Heart right ventricle (tissue), 16 donors: ENCODE measurements at regions not wholly inside any gene's neighbourhood (a gene's known extent, or its start where the extent isn't known, plus 50 kb on each side); places are given as distances from the start of the nearest gene placed in this dataset.
"Not testable (repeated sequence)": the region's sequence is repeated elsewhere in the genome, so short reads cannot be mapped to it uniquely, and the experiment has no call there.

Experiments
- ATAC-seq, 8 donors: fragments of 200-7000 bp; cut with Tn5 transposase; one replicate each; pipeline ENCODE4 v1.9.1; 2020; ENCODE audit warnings: mild to moderate bottlenecking in 8 of 8, moderate library complexity in 8 of 8, moderate number of reproducible peaks in 1 of 8
- DNase-seq, 2 donors: peaks; one replicate each; pipeline ENCODE4 v3.0.0-alpha.2; 2020
- H3K27ac ChIP-seq, 10 donors: fragments of 200-600 bp; sonication (generic) in 2 of 10; one replicate each; pipeline versions ENCODE4 v1.5.0 to v1.8.0; 2020 to 2022; ENCODE audit warnings: mild to moderate bottlenecking in 3 of 10
- H3K27me3 ChIP-seq, 7 donors: fragments of 200-600 bp; one replicate each; pipeline ENCODE4 v1.8.0; 2021 to 2022; ENCODE audit warnings: mild to moderate bottlenecking in 2 of 7
- H3K36me3 ChIP-seq, 9 donors: fragments of 200-600 bp; sonication (generic) in 1 of 9; one replicate each; pipeline versions ENCODE4 v1.5.0 to v1.8.0; 2020 to 2022; ENCODE audit warnings: mild to moderate bottlenecking in 2 of 9
- H3K4me1 ChIP-seq, 9 donors: fragments of 200-600 bp; sonication (generic) in 1 of 9; one replicate each; pipeline versions ENCODE4 v1.5.0 to v1.8.0; 2020 to 2022; ENCODE audit warnings: mild to moderate bottlenecking in 4 of 9
- H3K4me3 ChIP-seq, 10 donors: fragments of 200-600 bp; sonication (generic) in 2 of 10; one replicate each; pipeline versions ENCODE4 v1.5.0 to v1.8.0; 2020 to 2022; ENCODE audit warnings: mild to moderate bottlenecking in 7 of 10, moderate library complexity in 2 of 10
- H3K9me3 ChIP-seq, 11 donors: fragments of 200-600 bp in 10 of 11; sonication (generic) in 2 of 11; one replicate each; pipeline versions ENCODE4 v1.5.0 to v1.8.0; 2013 to 2022; ENCODE audit warnings: mild to moderate bottlenecking in 2 of 11, control low read depth in 1 of 11, moderate library complexity in 1 of 11
- CTCF ChIP-seq, 9 donors: fragments of 200-600 bp; sonication (generic) in 2 of 9; IDR thresholded peaks; one replicate each; pipeline versions ENCODE4 v1.5.0 to v1.8.0; 2021 to 2022; ENCODE audit warnings: antibody characterized with exemption in 9 of 9, mild to moderate bottlenecking in 5 of 9, moderate library complexity in 1 of 9
- WGBS, 2 donors: extraction: QIAGEN DNeasy Blood & Tissue Kit; methylation state at CpG; one replicate each; pipeline ENCODE4 v1.1.7; 2013; ENCODE audit warnings: inconsistent platforms in 1 of 2; 5-methylcytosine and 5-hydroxymethylcytosine counted together
- intact Hi-C, 10 donors: fragments of 100-400 bp; cut with DNase I; formaldehyde crosslinking; loops; one replicate each; pipeline versions ENCODE4 v1.11.1 to v1.14.2; 2022
- donor health status: Arrhythmogenic right ventricular cardiomyopathy.
- donor health status: ischemic (EF 13 %, LVEDD 7.1; RV severe dilation, severe dysfunction).
- donor health status: healthy with polysubstance abuse.
- donor health status: DM: no; HTN: yes; CAD: no.
- donor health status: DM: no; HTN: no; CAD: no.
- donor health status: ischemic (EF 25% LVEDD 6.9; RV normal size, moderate dysfunction).
- donor health status: ischemic (EF 25% LVEDD 5.7; RV mildly dilated, moderate dysfunction).
- donor health status: healthy.
- donor health status: DM: yes; HTN: yes; CAD: no.
- donor health status: Ischemic cardiomyopathy.
- donor health status: ischemic (EF 35%, LVEDD 5.7; RV mildly dilated, moderate dysfunction).
- donor health status: nonischemic (EF 11% LVEDD 7.7; RV severe dilation, severe dysfunction).
- donor health status: DM: yes; HTN: yes; CAD: no.
- donor health status: PGD.
- donor health status: ischemic (EF 29% LVEDD 5.4; RV normal size, mild dysfunction).
- donor health status: nonischemic (EF 23%, LVEDD 6.1; RV moderate dilation, normal function).

GRCh38 chr11:13577881-13578280, 82.1 kb upstream of the PTH start:
- intact Hi-C loops: no loop called here

GRCh38 chr11:13576995-13577394, 81.2 kb upstream of the PTH start:
- no peak overlapping the region for H3K4me3 ChIP-seq
- no peak for ATAC-seq
- H3K27ac ChIP-seq: no peak overlapping the region
- H3K36me3 ChIP-seq: no peaks in the 10 kb centered on the region
- intact Hi-C loops: no loop called here
- 37 to 59% methylated on average over 1 of the region's 1 CpG for WGBS, 2 donors
- peaks cover 0 to 13% (median 0%) of the 10 kb centered on the region in 7 donors for H3K27me3 ChIP-seq
- TF ChIP-seq CTCF (IDR thresholded peaks at IDR 0.05): no peak
- no peak for DNase-seq
- H3K4me1 ChIP-seq: no peaks in the 10 kb centered on the region
- peaks cover 0 to 32% (median 0%) of the 10 kb centered on the region in 11 donors for H3K9me3 ChIP-seq

More at GRCh38 chr11:13577881-13578280, 82.1 kb upstream of the PTH start:
- DNase-seq (no peak), ATAC-seq (no peak)
- Histone ChIP-seq H3K9me3 (peaks cover 0 to 32% (median 0%) of the 10 kb centered on the region in 11 donors), H3K27ac (no peak overlapping the region), H3K36me3 (no peaks in the 10 kb centered on the region), H3K4me1 (no peaks in the 10 kb centered on the region), H3K4me3 (no peak overlapping the region), H3K27me3 (peaks cover 0 to 13% (median 0%) of the 10 kb centered on the region in 7 donors)
- WGBS, 2 donors: 45 to 54% methylated on average over 2 of the region's 2 CpGs
- TF ChIP-seq CTCF (IDR thresholded peaks at IDR 0.05): no peak

- H3K4me3 ChIP-seq, H3K27ac ChIP-seq, H3K36me3 ChIP-seq, ATAC-seq, intact Hi-C loops, H3K27me3 ChIP-seq, DNase-seq, H3K4me1 ChIP-seq: not testable (repeated sequence)
- H3K9me3 ChIP-seq: peaks cover 0 to 24% (median 0%) of the 10 kb centered on the region in 11 donors
- WGBS, 2 donors: 88 to 92% methylated on average over 1 of the region's 1 CpG
Measured at GRCh38 chr11:13575385-13575784, 79.6 kb upstream of the PTH start.

- H3K36me3 ChIP-seq: no peaks in the 10 kb centered on the region
- no peak for TF ChIP-seq CTCF (IDR thresholded peaks at IDR 0.05)
- no peak for ATAC-seq
Measured at GRCh38 chr11:13567551-13567950, 71.8 kb upstream of the PTH start.

GRCh38 chr11:13561860-13562259, 66.1 kb upstream of the PTH start:
- Histone ChIP-seq H3K4me1 (no peaks in the 10 kb centered on the region), H3K36me3 (no peaks in the 10 kb centered on the region), H3K27ac (no peak overlapping the region), H3K9me3 (peaks cover 0 to 4% (median 0%) of the 10 kb centered on the region in 11 donors), H3K4me3 (no peak overlapping the region), H3K27me3 (peaks cover 0 to 8% (median 0%) of the 10 kb centered on the region in 7 donors)
- no peak for DNase-seq
- intact Hi-C loops: no loop called here
- no peak for ATAC-seq
- no peak for TF ChIP-seq CTCF (IDR thresholded peaks at IDR 0.05)

More at GRCh38 chr11:13567551-13567950, 71.8 kb upstream of the PTH start:
- Histone ChIP-seq H3K4me3 (no peak overlapping the region), H3K27me3 (peaks cover 0 to 21% (median 3%) of the 10 kb centered on the region in 7 donors), H3K4me1 (no peaks in the 10 kb centered on the region), H3K9me3 (no peaks in the 10 kb centered on the region), H3K27ac (no peak overlapping the region)
- no peak for DNase-seq
- intact Hi-C loops: no loop called here

GRCh38 chr11:13560341-13560740, 64.5 kb upstream of the PTH start:
- H3K36me3 ChIP-seq, ATAC-seq, H3K4me1 ChIP-seq, H3K9me3 ChIP-seq, H3K4me3 ChIP-seq, H3K27ac ChIP-seq, intact Hi-C loops, DNase-seq, H3K27me3 ChIP-seq: not testable (repeated sequence)
- 58 to 88% methylated on average over 5 to 11 of the region's 11 CpGs for WGBS, 2 donors
